ENCODE measurements at regions not wholly inside any gene's neighbourhood (a gene's known extent, or its start where the extent isn't known, plus 50 kb on each side); places are given as distances from the start of the nearest gene placed in this dataset.

DNA sequence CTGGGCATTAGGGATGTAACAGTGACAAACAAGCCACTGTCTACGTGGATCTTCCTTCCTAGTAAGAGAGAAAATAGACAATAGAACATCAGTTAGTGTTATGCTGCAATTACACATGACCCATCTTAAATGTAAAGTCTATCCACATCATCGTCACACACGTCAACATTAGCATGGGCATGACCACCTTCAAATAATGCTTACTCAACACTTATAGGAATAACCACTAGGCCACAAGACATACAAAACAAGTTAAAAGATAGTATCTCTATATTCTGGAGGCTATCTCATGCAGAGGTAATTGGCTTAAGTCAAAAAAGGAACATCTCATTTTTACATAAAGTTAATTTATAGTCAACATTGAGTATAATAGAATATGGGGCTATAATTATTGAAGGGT is 156.5 kb downstream of the MOXD1 start:
- no peak for DNase-seq

DNA sequence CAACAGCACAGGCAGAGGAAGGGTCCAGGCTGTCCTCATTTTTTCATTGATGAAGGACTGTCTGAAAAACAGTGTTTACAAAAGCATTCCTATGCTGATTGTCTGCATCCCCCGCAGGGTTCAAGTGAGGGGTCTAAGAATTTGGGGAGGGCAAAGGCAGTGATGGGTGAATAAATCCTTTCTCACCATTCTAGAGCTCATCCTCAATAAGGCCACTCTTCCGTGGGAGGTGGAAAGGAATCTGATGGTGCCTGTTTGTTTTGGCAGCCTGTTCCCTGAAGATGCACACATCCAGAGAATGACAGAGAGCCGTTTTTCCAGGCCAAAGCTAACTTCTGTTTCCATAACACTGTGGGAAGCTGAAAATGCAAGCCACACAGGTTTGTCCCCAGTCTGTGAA is 164.5 kb downstream of the MOXD1 start:
- DNase-seq: no peak

DNA sequence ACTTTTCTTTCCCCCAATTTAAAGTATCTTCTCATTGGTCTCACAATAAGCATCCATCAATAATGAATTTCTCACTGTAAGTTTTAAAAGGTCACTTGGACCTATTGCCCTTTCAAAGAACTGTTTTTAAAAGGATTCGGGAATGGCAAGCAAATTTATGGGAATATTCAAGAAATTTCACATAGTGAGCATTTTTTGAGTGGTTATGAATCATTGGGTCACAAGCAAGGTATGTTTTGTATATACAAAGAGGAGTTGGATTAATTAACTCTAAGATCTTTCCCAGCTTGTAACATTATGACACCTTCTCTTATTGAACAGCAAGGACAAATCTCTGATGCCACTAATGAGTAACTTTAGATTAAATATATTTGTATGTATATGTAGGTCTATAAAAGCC is 165.0 kb downstream of the MOXD1 start:
- no peak for DNase-seq

DNA sequence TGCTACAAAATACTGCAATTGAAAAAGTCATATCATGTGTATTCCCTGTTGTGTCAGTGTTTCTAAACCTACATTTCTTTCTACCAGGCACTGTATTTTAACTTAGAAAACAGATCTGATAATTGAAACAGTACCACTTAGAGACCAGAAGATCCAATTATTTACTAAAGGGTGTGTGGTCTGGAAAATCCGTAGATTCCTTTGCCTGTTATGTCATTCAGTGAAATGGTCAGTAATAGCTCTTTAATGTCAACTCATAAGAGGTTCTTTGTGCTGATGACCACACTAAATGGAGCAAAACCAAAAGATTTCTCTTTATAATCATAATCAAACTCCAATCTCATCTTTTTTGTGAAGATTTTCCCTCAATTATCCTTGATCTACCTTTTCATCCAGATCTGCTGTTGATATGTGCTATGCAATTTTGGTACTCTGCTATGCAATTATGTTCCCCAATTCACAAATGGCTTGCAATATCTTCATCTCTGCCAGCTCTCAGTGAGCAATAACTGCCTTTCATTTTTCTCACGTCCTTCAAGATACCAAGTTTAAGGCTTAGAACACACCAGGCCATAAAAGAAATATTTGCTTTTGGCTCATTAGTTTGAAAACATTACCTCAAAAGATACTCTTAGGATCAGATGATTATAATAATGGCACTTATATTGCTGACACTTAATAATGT is 165.5 kb downstream of the MOXD1 start:
- DNase-seq: no peak

DNA sequence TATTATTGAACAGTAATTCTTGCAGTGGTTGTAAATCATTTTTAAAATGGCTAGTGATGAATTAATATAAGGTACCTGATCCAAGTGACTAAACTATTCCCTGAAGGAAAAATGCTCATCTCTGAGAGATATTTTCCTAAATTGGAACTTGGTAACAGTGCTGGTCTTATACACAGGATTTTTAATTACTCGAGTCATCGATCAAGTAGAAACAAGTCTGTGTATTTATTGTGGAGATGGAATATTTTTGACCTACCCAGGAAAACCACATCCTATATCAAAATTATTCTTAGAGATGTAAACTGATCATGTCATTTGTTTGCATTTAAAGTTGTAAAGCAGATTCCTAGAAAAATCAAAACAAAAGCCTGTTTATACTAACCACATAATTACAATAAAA is 166.9 kb downstream of the MOXD1 start:
- no peak for DNase-seq

DNA sequence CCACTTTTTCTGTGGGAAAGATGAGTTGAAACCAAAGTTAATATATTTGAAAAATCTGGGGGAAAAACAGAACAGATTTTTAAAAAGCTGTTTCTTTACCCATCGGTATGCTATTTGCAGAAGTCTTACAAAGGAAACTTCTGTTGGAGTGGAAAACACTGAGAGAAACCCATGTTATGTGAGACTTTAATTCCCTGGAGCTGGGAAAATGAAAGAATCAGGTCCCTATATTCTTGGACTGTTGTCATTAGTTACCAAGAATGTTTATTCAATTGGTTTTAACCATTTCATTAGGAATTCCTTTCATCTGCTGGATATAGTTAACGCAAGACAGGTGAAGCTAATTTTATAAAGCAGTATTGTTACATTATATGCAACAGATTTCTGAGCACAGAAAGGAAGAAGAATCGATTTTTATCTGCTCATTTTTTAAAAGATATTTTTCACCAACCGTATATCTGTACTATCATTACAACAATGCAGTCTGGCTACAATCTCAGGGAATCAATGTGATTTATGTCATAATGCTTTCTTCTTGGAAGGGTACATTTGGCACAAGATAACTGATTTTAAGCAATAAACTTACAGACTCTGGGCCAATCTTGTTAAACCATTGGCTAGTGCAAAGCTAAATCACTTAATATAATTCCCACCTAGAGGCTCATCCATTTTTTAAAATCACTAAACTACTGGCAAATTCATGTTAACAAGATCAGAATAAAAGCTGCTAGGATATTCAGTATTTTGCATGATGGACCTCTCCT is 170.0 kb downstream of the MOXD1 start:
- DNase-seq: no peak

DNA sequence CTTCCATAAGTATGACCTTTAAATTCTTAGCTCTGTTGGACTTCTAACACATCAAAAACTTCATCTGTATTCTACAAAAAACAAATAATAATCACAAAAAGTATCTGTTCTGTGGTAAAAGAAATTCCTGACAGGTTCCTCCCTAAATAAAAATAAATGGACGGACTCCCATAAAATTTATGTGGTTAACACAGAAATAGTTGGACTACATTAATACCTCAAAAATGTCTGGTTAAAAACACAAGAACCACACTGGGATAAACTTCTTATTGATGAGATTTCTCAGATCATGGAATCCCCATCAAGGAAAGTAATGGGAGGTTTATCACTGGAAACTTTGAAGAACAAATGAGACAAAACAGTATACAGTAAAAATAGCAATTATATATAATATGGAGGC is 172.4 kb downstream of the MOXD1 start:
- DNase-seq: no peak

DNA sequence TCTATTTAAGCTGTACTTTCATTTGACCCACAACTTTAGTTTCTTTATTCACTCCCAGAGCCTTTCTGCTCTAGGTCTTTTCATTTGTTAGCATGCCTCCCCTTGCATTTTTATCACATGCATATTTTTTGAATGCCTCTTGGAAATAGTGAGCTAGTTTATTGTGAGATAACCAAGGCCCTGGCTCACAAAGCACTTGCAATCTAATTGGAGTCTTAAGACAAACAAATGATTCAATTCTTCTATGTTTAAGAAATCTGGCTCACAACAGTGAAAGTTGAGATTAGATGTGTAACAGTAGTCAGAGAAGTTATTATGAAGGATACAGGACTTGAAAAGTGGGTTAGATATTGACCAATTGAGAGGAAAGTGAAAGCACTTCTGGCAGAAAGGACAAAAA is 173.4 kb downstream of the MOXD1 start:
- no peak for DNase-seq

DNA sequence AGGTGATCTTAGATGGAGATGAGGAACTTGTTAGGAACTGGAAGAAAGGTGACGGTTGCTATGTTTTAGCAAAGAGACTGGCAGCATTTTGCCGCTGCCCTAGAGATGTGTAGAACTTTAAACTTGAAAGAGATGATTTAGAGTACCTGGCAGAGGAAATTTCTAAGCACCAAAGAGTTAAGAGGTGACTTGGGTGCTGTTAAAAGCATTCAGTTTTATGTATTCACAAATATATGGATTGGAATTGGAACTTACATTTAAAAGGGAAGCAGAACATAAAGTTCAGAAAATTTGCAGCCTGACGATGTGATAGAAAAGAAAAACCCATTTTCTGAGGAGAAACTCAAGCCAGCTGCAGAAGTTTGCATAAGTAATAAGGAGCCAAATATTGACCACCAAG is 176.3 kb downstream of the MOXD1 start:
- DNase-seq: no peak

DNA sequence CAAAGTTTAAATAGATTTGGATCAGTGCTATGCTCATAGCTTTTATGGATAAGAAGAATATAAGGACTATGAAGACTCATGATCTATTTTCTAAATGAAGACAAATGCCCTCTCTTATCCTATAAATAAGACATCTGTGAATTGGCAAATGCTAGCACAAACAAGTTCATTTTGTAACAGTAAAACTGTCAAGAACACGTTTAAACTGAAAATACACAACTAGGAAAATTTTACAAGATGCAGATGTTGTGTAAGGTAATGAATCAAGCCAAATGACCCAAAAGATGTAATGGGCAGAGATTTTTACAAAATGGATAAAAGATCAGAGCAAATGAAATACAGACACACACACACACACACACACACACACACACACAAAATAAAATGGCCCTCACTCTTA is 180.5 kb downstream of the MOXD1 start:
- no peak for DNase-seq

DNA sequence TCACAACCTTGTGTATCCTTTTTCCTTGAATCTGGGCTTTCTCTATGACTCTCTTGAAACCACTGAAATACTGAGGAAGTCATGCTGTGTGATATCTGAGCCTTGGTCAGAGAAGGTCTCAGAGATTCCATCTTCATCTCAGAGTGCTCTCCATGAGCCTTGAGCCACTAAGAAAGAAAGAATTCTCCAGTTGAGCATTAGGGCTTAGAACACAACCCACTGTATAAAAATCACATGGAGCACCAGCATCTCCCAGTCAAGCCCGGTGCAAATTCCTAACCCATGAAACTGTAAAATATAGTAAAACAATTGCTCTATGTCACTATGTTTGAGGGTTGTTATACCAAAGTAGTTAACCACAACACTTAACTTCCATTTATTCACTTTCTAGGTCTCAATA is 181.4 kb downstream of the MOXD1 start:
- DNase-seq: no peak

DNA sequence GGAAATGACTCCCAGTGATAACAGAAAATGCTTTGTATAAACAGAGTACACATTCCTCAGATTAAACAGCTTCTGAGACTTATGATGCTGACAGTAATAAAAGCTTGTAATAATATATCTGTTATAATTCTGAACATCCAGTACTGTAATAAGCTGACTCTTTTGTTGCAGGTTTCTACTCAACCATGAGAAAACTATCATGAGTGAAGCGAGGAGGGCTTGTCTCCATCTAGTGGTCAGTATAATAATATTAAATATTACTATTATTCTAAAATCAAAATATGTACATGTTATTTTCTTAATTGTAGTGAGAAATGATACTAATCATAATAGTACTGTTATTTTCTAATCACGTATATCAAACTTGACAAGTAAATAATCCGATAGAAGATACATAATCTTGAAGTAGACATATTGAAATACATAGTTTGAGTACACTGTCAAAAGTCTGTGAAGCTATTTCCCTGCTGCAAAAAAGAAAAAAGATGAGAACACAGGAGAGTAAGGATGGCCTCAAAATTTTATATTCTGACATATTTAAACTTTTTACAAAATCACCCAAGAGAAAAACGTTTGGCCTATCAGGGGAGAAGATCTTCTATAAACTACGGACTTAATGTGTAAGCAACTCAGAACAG is 183.1 kb downstream of the MOXD1 start:
- DNase-seq: no peak

DNA sequence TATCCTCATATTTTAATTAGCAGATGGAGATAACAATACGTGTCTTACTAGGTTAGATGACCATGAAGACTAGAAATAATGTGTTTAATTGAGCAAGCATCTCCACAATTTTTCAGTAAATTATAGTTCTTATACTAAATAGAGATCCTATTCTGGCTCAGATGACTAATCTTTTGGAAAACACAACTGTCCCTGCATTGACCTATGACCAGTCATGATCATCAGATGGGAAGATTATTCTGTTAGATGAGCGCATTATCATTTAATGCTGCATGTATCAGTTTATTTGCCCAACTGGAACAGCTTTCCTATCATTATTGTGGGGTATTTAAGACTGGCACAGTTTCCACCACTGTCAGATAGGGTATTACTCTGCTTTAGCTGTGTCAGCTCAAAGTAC is 185.5 kb downstream of the MOXD1 start:
- no peak for DNase-seq

DNA sequence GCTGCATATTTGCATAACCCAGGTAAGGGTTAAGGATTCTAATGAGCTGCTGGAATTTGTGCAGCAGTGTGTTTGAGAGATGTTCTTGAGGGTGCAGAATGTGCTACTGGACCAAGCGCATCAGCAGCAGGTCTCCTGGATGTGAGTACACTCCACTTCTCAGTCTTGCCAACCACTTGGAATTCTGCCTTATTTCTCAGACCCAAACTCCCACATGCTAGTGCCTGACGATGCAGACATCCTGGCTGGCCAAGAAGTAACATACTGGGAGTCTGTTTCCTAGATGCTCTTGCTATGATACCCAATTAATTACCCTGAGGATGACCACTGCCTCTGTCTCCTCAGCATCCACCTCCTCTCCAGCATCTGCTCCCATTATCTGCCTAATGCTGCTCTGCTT is 186.6 kb downstream of the MOXD1 start:
- DNase-seq: no peak

DNA sequence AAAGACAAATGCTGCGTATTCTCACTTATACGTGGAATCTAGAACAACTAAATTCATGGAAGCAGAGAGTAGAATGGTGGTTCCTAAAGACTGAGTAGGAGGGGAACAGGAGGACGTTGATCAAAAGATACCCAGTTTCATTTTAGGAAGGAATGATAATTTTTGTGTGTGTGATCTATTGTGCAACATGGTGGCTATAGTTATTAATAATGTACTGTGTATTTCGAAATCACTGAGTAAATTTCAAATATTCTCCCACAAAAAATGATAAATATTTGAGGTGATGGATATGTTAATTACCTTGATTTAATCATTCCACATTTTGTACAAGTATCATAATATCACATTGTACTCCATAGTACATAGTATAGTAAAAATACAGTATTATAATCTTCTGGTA is 187.5 kb downstream of the MOXD1 start:
- DNase-seq: no peak

DNA sequence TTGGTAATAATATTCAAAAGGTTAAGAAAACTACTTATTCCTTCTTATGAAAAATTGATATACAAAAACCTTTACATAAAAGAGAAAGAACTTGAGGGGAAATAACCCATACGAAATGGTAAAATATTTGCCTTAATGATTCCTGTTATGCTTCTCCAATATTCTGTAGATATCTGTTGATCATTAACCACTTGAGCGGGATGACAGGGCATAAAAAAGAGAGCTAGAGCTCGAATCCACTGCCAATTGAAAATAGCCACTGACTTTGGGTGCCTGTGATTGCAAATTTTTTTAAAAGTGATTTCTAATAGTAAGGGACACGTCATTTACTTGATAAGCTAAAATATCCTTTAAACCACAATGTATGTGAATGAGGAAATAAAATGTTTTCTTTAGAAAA is 188.1 kb downstream of the MOXD1 start:
- no peak for DNase-seq

DNA sequence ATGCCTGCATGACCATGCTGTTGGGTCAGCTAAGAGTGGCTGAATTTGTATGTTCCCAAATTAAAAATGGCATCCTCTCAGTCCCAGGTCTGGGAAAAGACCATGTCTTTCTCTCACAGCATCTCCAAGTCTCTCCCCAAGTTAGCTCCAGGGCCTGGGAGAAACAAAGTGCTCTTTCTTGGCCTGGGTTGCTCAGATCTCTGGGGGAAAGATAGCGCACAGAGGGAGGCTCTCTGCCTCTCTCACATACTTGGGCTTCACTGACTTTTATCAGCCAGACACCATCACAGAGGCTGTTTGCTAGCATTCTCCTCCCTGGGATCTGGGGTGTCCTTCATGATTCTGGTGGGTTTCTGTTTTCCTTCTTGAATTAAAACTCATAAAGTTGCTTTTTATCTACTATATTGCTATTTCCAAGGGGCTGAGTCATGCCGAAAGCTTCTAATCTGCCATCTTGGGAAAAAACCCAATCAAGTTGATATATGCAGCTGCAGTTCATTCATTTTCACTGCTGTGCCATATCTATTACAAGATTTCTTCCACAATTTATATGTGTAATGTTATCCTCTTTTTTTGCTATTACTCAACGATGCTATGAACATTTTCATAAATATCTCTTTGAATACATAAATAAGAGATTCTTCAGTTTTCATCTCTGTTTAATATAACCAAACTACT is 190.2 kb downstream of the MOXD1 start:
- no peak for DNase-seq

DNA sequence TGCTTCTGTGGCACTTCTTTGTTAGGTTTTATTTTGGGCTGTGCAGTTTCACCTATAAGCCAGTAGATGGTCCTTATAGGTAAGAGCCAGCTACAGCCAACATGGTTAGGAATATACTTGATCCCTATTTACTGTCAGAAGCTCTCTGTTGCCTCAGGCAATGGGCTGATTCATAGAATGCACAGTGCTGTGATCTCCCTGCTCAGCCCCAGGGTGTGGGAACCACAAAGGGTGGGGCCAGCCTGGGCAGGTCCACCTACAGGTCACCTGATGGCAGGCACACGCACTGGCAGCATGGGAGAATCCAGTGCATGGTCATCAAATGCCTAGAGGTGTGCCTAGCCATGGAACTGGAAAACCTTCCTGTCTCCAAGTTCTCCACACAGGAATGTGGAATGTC is 191.9 kb downstream of the MOXD1 start:
- no peak for DNase-seq

DNA sequence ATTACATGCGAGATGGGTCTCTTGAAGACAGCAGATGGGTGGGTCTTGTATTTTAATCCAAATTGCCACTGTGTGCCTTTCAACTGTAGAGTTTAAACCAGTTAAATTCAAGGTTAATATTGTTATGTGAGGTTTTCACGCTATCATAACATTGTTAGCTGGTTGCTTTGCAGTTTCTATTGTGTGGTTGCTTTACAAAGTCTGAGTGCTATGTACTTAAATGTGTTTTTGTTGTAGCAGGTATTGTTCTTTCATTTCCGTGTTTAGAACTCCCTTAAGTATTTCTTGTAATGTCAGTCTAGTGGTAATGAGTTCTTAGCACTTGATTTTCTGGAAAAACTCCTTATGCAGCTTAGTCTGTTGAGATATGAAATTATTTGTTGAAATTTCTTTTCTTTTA is 193.3 kb downstream of the MOXD1 start:
- DNase-seq: no peak

DNA sequence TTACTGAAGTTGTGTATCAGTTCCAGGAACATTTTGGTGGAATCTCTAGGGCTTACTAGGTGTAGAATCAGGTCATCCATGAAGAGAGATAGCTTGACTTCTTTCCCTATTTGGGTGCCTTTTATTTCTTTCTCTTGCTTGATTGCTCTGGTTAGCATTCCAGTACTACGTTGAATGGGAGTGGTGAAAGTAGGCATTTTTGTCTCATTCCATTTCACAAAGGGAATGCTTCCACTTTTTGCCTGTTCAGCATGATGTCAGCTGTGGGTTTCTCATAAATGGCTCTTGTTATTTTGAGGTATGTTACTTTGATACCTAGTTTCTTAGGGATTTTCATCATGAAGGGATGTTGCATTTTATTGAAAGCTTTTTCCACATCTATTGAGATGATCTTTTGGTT is 195.3 kb downstream of the MOXD1 start:
- DNase-seq: no peak

DNA sequence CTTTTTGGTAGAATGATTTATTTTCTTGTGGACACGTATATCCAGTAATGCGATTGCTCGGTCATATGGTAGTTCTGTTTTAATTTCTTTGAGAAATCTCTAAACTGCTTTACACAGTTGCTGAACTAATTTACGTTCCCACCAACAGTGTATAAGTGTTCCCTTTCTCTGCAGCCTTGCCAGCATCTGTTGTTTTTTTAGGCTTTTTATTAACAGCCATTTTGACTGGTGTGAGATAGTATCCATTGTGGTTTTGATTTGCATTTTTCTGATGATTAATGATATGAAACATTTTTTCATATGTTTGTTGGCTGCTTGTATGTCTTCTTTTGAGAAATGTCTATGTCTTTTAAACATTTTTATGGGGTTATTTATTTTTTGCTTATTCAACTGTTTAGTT is 196.7 kb downstream of the MOXD1 start:
- DNase-seq: no peak

DNA sequence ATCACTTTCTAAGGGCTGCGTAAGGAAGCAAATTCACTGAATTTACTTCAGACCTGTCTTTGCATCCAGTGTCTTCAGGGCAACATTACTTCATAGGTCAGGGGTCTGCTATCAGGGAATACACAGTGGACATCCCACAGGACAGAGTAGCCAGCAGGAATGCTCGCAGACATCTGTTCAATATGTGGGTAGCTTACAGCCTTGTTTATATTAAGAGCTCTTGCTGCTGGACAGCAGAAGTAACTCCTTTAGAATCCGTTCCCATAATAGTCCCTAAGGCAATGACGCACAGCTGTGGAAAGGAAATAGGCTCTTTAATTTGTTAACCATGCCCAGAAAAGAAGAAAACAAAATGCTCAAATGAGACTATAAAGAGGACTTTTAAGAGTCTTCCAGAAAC is 198.7 kb downstream of the MOXD1 start:
- DNase-seq: no peak

DNA sequence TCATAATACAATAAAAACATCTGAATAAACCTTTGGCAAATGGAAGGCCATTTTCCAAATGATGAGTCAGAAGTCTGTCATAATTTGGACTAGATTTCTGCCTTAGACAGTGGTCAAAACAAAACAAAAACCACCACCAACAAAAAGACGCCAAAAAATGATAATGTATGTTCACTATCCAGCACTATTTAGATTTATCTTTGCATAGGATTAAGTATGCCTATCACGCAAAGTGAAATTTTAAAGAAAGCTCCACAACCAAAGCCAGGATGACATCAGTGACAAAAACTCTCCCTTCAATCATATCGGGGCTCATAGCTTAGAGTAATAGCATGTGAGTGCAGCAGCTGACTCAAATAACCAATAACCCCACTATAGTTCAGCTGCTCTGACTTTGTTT is 201.9 kb downstream of the MOXD1 start:
- no peak for DNase-seq

DNA sequence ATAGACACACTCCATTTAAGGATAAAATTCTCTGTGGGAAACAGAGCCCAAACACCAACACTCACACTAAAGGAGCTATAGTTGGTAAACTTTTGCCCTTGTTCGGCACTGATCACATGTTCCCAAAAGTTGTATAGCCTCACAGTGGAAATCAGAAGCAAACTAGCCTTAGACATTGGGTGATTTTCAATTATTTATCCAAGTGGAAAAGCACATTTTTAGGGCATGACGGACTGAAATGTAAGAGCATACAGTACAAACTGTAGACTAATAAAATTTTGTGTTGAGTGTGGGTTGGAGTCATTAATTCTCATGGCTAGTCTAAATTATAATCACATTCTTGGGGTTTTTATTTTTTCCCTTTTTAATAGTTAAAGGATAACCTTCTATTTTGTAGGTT is 202.4 kb downstream of the MOXD1 start:
- DNase-seq: no peak
